Breast epithelium (tissue), 3 donors: ENCODE measurements at regions not wholly inside any gene's neighbourhood (a gene's known extent, or its start where the extent isn't known, plus 50 kb on each side); places are given as distances from the start of the nearest gene placed in this dataset.

ENCODE experiments used
- CTCF ChIP-seq, 3 donors: fragments of 450-650 bp; IDR thresholded peaks; one replicate each; pipeline ENCODE4 v1.5.1; 2016 to 2017; ENCODE audit warnings: antibody characterized with exemption in 3 of 3, mild to moderate bottlenecking in 3 of 3, moderate library complexity in 3 of 3
- POLR2A ChIP-seq: fragments of 450-650 bp; IDR thresholded peaks from one replicate; pipeline ENCODE4 v1.6.1; 2016; ENCODE audit warnings: antibody characterized with exemption, mild to moderate bottlenecking, moderate library complexity

GRCh38 chr6:14921170-14921569 is 324.7 kb upstream of the JARID2 start:
- TF ChIP-seq CTCF (IDR thresholded peaks at IDR 0.05), result no peak
- no peak for TF ChIP-seq POLR2A
